ENCODE measurements at regions not wholly inside any gene's neighbourhood (a gene's known extent, or its start where the extent isn't known, plus 50 kb on each side); places are given as distances from the start of the nearest gene placed in this dataset.
"Not testable (repeated sequence)": the region's sequence is repeated elsewhere in the genome, so short reads cannot be mapped to it uniquely, and the experiment has no call there.

- not testable (repeated sequence) for H3K9me3 ChIP-seq (ENCODE audit: low read depth, low read length); H3K9ac ChIP-seq (ENCODE audit: insufficient read length); H3K4me3 ChIP-seq; H3K36me3 ChIP-seq (ENCODE audit: insufficient read depth, low read length); DNase-seq (ENCODE audit: low read depth, low spot score); H3K27ac ChIP-seq
Observed at GRCh38 chr15:84094720-84095119, 140.9 kb upstream of the GOLGA6L4 start.

- not testable (repeated sequence) for DNase-seq (ENCODE audit: low read depth, low spot score); H3K36me3 ChIP-seq (ENCODE audit: insufficient read depth, low read length); H3K9me3 ChIP-seq (ENCODE audit: low read depth, low read length); H3K9ac ChIP-seq (ENCODE audit: insufficient read length); H3K4me3 ChIP-seq; H3K27ac ChIP-seq
Observed at GRCh38 chr15:84097053-84097452, 138.5 kb upstream of the GOLGA6L4 start.

GRCh38 chr15:84098604-84099003, 137.0 kb upstream of the GOLGA6L4 start:
- Histone ChIP-seq H3K27ac (no peak overlapping the region), H3K4me3 (no peak overlapping the region), H3K36me3 (ENCODE audit: insufficient read depth, low read length) (no peaks in the 10 kb centered on the region), H3K9ac (ENCODE audit: insufficient read length) (no peak overlapping the region), H3K9me3 (ENCODE audit: low read depth, low read length) (no peaks in the 10 kb centered on the region)
- DNase-seq (ENCODE audit: low read depth, low spot score), result no peak
- TF ChIP-seq EZH2 (IDR thresholded peaks at IDR 0.05) (no peak), POLR2AphosphoS5 (IDR thresholded peaks at IDR 0.05; ENCODE audit: borderline replicate concordance, low read depth, low read length) (no peak), FOXP2 (optimal IDR thresholded peaks at IDR 0.05; ENCODE audit: control extremely low read depth, extremely low read length, insufficient read depth) (no peak)

- H3K4me3 ChIP-seq, result no peak overlapping the region
- H3K9ac ChIP-seq (ENCODE audit: insufficient read length), result no peak overlapping the region
- no peaks in the 10 kb centered on the region for H3K9me3 ChIP-seq (ENCODE audit: low read depth, low read length)
- H3K36me3 ChIP-seq (ENCODE audit: insufficient read depth, low read length), result no peaks in the 10 kb centered on the region
- no peak for DNase-seq (ENCODE audit: low read depth, low spot score)
- TF ChIP-seq FOXP2 (optimal IDR thresholded peaks at IDR 0.05; ENCODE audit: control extremely low read depth, extremely low read length, insufficient read depth) (no peak), POLR2AphosphoS5 (IDR thresholded peaks at IDR 0.05; ENCODE audit: borderline replicate concordance, low read depth, low read length) (no peak), EZH2 (IDR thresholded peaks at IDR 0.05) (no peak)
- no peak overlapping the region for H3K27ac ChIP-seq
Observed at GRCh38 chr15:84099181-84099580, 136.4 kb upstream of the GOLGA6L4 start.

- H3K9me3 ChIP-seq (ENCODE audit: low read depth, low read length), result no peaks in the 10 kb centered on the region
Observed at GRCh38 chr15:84103345-84103744, 132.2 kb upstream of the GOLGA6L4 start.

GRCh38 chr15:84104853-84105252, 130.7 kb upstream of the GOLGA6L4 start:
- no peak overlapping the region for H3K27ac ChIP-seq
- no peaks in the 10 kb centered on the region for H3K9me3 ChIP-seq (ENCODE audit: low read depth, low read length)
- no peak overlapping the region for H3K9ac ChIP-seq (ENCODE audit: insufficient read length)
- no peaks in the 10 kb centered on the region for H3K36me3 ChIP-seq (ENCODE audit: insufficient read depth, low read length)
- DNase-seq (ENCODE audit: low read depth, low spot score), result no peak
- H3K4me3 ChIP-seq, result no peak overlapping the region
- TF ChIP-seq FOXP2 (optimal IDR thresholded peaks at IDR 0.05; ENCODE audit: control extremely low read depth, extremely low read length, insufficient read depth) (no peak), POLR2AphosphoS5 (IDR thresholded peaks at IDR 0.05; ENCODE audit: borderline replicate concordance, low read depth, low read length) (no peak), EZH2 (IDR thresholded peaks at IDR 0.05) (no peak)

More at GRCh38 chr15:84103345-84103744, 132.2 kb upstream of the GOLGA6L4 start:
- TF ChIP-seq FOXP2 (optimal IDR thresholded peaks at IDR 0.05; ENCODE audit: control extremely low read depth, extremely low read length, insufficient read depth) (no peak), POLR2AphosphoS5 (IDR thresholded peaks at IDR 0.05; ENCODE audit: borderline replicate concordance, low read depth, low read length) (no peak), EZH2 (IDR thresholded peaks at IDR 0.05) (no peak)
- Histone ChIP-seq H3K4me3 (no peak overlapping the region), H3K27ac (no peak overlapping the region), H3K9ac (ENCODE audit: insufficient read length) (no peak overlapping the region), H3K36me3 (ENCODE audit: insufficient read depth, low read length) (no peaks in the 10 kb centered on the region)
- no peak for DNase-seq (ENCODE audit: low read depth, low spot score)

- Histone ChIP-seq H3K9ac (ENCODE audit: insufficient read length) (no peak overlapping the region), H3K9me3 (ENCODE audit: low read depth, low read length) (no peaks in the 10 kb centered on the region), H3K27ac (no peak overlapping the region), H3K36me3 (ENCODE audit: insufficient read depth, low read length) (no peaks in the 10 kb centered on the region), H3K4me3 (no peak overlapping the region)
- DNase-seq (ENCODE audit: low read depth, low spot score), result no peak
- no peak for TF ChIP-seq FOXP2 (optimal IDR thresholded peaks at IDR 0.05; ENCODE audit: control extremely low read depth, extremely low read length, insufficient read depth)
Observed at GRCh38 chr15:84108728-84109127, 126.8 kb upstream of the GOLGA6L4 start.

- Histone ChIP-seq H3K36me3 (ENCODE audit: insufficient read depth, low read length) (no peaks in the 10 kb centered on the region), H3K9ac (ENCODE audit: insufficient read length) (no peak overlapping the region), H3K4me3 (no peak overlapping the region), H3K9me3 (ENCODE audit: low read depth, low read length) (no peaks in the 10 kb centered on the region), H3K27ac (no peak overlapping the region)
- TF ChIP-seq EZH2 (IDR thresholded peaks at IDR 0.05) (no peak), POLR2AphosphoS5 (IDR thresholded peaks at IDR 0.05; ENCODE audit: borderline replicate concordance, low read depth, low read length) (no peak), FOXP2 (optimal IDR thresholded peaks at IDR 0.05; ENCODE audit: control extremely low read depth, extremely low read length, insufficient read depth) (no peak)
- DNase-seq (ENCODE audit: low read depth, low spot score), result no peak
Observed at GRCh38 chr15:84111575-84111974, 124.0 kb upstream of the GOLGA6L4 start.

GRCh38 chr15:84112025-84112424, 123.5 kb upstream of the GOLGA6L4 start:
- DNase-seq (ENCODE audit: low read depth, low spot score), result no peak
- no peak overlapping the region for H3K4me3 ChIP-seq
- H3K9ac ChIP-seq (ENCODE audit: insufficient read length), result no peak overlapping the region
- no peak overlapping the region for H3K27ac ChIP-seq
- no peaks in the 10 kb centered on the region for H3K9me3 ChIP-seq (ENCODE audit: low read depth, low read length)
- H3K36me3 ChIP-seq (ENCODE audit: insufficient read depth, low read length), result no peaks in the 10 kb centered on the region
- TF ChIP-seq FOXP2 (optimal IDR thresholded peaks at IDR 0.05; ENCODE audit: control extremely low read depth, extremely low read length, insufficient read depth) (no peak), POLR2AphosphoS5 (IDR thresholded peaks at IDR 0.05; ENCODE audit: borderline replicate concordance, low read depth, low read length) (no peak), EZH2 (IDR thresholded peaks at IDR 0.05) (no peak)
